Hepatocyte (in vitro differentiated cells): ENCODE measurements at regions not wholly inside any gene's neighbourhood (a gene's known extent, or its start where the extent isn't known, plus 50 kb on each side); places are given as distances from the start of the nearest gene placed in this dataset.

Source experiments
- EZH2 ChIP-seq: fragments of 200-600 bp; sonication (generic); IDR thresholded peaks from 2 replicates; pipeline ENCODE4 v1.6.1; 2016; ENCODE audit warnings: antibody characterized with exemption, mild to moderate bottlenecking, borderline replicate concordance
- EZH2phosphoT487 ChIP-seq: fragments of 200-600 bp; sonication (generic); IDR thresholded peaks from one replicate; pipeline ENCODE4 v1.6.1; 2018; ENCODE audit warnings: antibody characterized with exemption, mild to moderate bottlenecking, low read depth, moderate library complexity; ENCODE audit not compliant: unreplicated experiment, severe bottlenecking
- TF ChIP-seq, protein P1 (sequence below): fragments of 200-600 bp; sonication (generic); IDR thresholded peaks from 2 replicates; pipeline ENCODE4 v1.5.1; 2016; ENCODE audit warnings: antibody characterized with exemption, mild to moderate bottlenecking; ENCODE audit not compliant: poor library complexity

DNA sequence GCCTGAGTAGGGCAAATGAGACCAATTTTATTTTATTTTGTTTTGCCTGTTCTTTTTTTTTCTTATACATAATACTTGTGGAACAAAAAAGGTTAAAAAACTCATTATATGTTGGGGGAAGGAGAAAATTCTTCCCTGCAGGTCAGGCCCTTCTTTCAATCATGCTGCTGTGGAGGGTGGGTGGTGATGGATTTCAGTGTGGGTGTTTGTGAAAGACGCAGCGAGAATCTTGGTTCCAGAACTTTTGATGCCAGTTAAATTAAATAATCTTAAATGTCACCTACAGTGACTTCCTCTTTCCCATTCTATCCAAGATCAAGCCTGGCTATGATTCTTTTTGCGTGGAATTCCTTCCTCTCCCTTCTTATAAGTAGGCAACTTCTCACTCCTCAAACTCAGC, 595.8 kb upstream of the EEF2KMT start:
- TF ChIP-seq, protein P1, sequence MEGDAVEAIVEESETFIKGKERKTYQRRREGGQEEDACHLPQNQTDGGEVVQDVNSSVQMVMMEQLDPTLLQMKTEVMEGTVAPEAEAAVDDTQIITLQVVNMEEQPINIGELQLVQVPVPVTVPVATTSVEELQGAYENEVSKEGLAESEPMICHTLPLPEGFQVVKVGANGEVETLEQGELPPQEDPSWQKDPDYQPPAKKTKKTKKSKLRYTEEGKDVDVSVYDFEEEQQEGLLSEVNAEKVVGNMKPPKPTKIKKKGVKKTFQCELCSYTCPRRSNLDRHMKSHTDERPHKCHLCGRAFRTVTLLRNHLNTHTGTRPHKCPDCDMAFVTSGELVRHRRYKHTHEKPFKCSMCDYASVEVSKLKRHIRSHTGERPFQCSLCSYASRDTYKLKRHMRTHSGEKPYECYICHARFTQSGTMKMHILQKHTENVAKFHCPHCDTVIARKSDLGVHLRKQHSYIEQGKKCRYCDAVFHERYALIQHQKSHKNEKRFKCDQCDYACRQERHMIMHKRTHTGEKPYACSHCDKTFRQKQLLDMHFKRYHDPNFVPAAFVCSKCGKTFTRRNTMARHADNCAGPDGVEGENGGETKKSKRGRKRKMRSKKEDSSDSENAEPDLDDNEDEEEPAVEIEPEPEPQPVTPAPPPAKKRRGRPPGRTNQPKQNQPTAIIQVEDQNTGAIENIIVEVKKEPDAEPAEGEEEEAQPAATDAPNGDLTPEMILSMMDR: no peak
- TF ChIP-seq EZH2phosphoT487: no peak
- TF ChIP-seq EZH2: no peak
